ENCODE measurements at regions not wholly inside any gene's neighbourhood (a gene's known extent, or its start where the extent isn't known, plus 50 kb on each side); places are given as distances from the start of the nearest gene placed in this dataset.

- Histone ChIP-seq H3K79me2 (ENCODE audit: insufficient read depth, low read length) (no peaks in the 10 kb centered on the region), H3K27me3 (ENCODE audit: control insufficient read depth in 1 of 2, insufficient read depth in 2 of 2, low read length in 2 of 2) (peaks cover 4 to 47% of the 10 kb centered on the region in 2 experiments; a peak in 4 of 5 replicates), H3K4me2 (ENCODE audit: low read depth, low read length) (no peak overlapping the region), H3K36me3 (replicated peaks in 1 of 2; ENCODE audit: control insufficient read depth in 1 of 2, insufficient read depth in 2 of 2, low read length in 2 of 2) (no peaks in the 10 kb centered on the region), H3K4me1 (ENCODE audit: insufficient read depth, low read length) (no peaks in the 10 kb centered on the region), H4K20me1 (ENCODE audit: insufficient read depth, low read length) (no peaks in the 10 kb centered on the region), H3K27ac (ENCODE audit: extremely low read length, insufficient read depth, low read length) (no peak overlapping the region), H3K4me3 (replicated peaks in 1 of 3; ENCODE audit: insufficient read depth in 1 of 3, low read depth in 2 of 3, low read length in 3 of 3) (no peak overlapping the region), H3K9ac (ENCODE audit: insufficient read depth, low read depth, low read length) (no peak overlapping the region), H3K9me3 (ENCODE audit: low read length) (no peaks in the 10 kb centered on the region), H2AFZ (ENCODE audit: low read length) (no peak overlapping the region)
- CTCF ChIA-PET (ENCODE audit: low intra/inter-chr PET ratio, low total read pairs), result no interaction called here
- WGBS (ENCODE audit: low lambda C conversion rate), result 61% methylated on average over 13 of the region's 22 CpGs
- in situ Hi-C loops (cut with HindIII; ENCODE audit: extremely low pct_ligation_motif_present, low pct_unique_long_range_greater_than_20kb) (no loop called here), intact Hi-C loops (cut with micrococcal nuclease; ENCODE audit: unreplicated experiment) (no loop called here)
- BruUV-seq (replicated peaks), result no TSS peak
- POLR2A ChIA-PET, result no interaction called here
- DNase-seq (ENCODE audit: low spot score) (no peak), FAIRE-seq (no peak), ATAC-seq (no peak)
- no peak for TF ChIP-seq ZNF761 (CRISPR knock-in tag; conservative IDR thresholded peaks at IDR 0.05)
- no peak for TF ChIP-seq HNRNPK (IDR thresholded peaks at IDR 0.05; ENCODE audit: low read depth, low read length, poor library complexity, severe bottlenecking)
- no peak for TF ChIP-seq PCBP2 (optimal IDR thresholded peaks at IDR 0.05; ENCODE audit: low read depth, low read length, poor library complexity, severe bottlenecking)
- TF ChIP-seq HDAC2 (CRISPR knock-in tag; IDR thresholded peaks at IDR 0.05), result no peak
- no peak for TF ChIP-seq CSRNP2 (CRISPR knock-in tag; conservative IDR thresholded peaks at IDR 0.05; ENCODE audit: low read depth)
- TF ChIP-seq STAT5B (CRISPR knock-in tag; IDR thresholded peaks at IDR 0.05), result no peak
- no peak for TF ChIP-seq ZNF646 (CRISPR knock-in tag; IDR thresholded peaks at IDR 0.05)
- no peak for TF ChIP-seq KLF13 (CRISPR knock-in tag; IDR thresholded peaks at IDR 0.05)
- no peak for TF ChIP-seq ZNF512 (CRISPR knock-in tag; IDR thresholded peaks at IDR 0.05)
- no peak for TF ChIP-seq KDM2A (CRISPR knock-in tag; IDR thresholded peaks at IDR 0.05; ENCODE audit: borderline replicate concordance, low read depth)
- no peak for TF ChIP-seq IKZF1 (IDR thresholded peaks at IDR 0.05)
- no peak for TF ChIP-seq ZNF160 (CRISPR knock-in tag; IDR thresholded peaks at IDR 0.05)
- no peak for TF ChIP-seq ZNF768 (CRISPR knock-in tag; IDR thresholded peaks at IDR 0.05)
- TF ChIP-seq TMF1 (CRISPR knock-in tag; IDR thresholded peaks at IDR 0.05; ENCODE audit: low read depth), result no peak
Measured at GRCh38 chr18:78721238-78721875, 258.3 kb upstream of the SALL3 start.

Data from HepG2 (cell line).